ENCODE measurements at regions not wholly inside any gene's neighbourhood (a gene's known extent, or its start where the extent isn't known, plus 50 kb on each side); places are given as distances from the start of the nearest gene placed in this dataset.

- intact Hi-C loops (cut with DNase I), result no loop called here
- no peak for DNase-seq
- no peaks in the 10 kb centered on the region for H3K9me3 ChIP-seq
Measured at GRCh38 chr6:165894171-165894825, 231.3 kb upstream of the PDE10A start.

GRCh38 chr6:165893431-165893830, 230.4 kb upstream of the PDE10A start:
- H3K36me3 ChIP-seq, result no peaks in the 10 kb centered on the region
- intact Hi-C loops (cut with DNase I), result no loop called here
- H3K4me3 ChIP-seq, result no peak overlapping the region
- no peaks in the 10 kb centered on the region for H3K27me3 ChIP-seq
- no peak overlapping the region for H3K9ac ChIP-seq (ENCODE audit: low read depth in 2 of 2, low read length in 2 of 2)
- no peak for DNase-seq
- no peak for TF ChIP-seq CTCF (IDR thresholded peaks at IDR 0.05)
- H3K9me3 ChIP-seq, result no peaks in the 10 kb centered on the region
- no peak overlapping the region for H3K27ac ChIP-seq
- no peaks in the 10 kb centered on the region for H3K4me1 ChIP-seq

More at GRCh38 chr6:165894171-165894825, 231.3 kb upstream of the PDE10A start:
- Histone ChIP-seq H3K27ac (no peak overlapping the region), H3K4me3 (no peak overlapping the region), H3K9ac (ENCODE audit: low read depth in 2 of 2, low read length in 2 of 2) (no peak overlapping the region), H3K36me3 (no peaks in the 10 kb centered on the region), H3K4me1 (no peaks in the 10 kb centered on the region), H3K27me3 (no peaks in the 10 kb centered on the region)
- no peak for TF ChIP-seq CTCF (IDR thresholded peaks at IDR 0.05)

- H3K4me3 ChIP-seq, result no peak overlapping the region
- intact Hi-C loops (cut with DNase I), result loop anchor here (2.0 kb wide), 1 partner anchor 207 kb away; no protein-coding TSS in a partner anchor
Measured at GRCh38 chr6:165891320-165891719, 228.3 kb upstream of the PDE10A start.

GRCh38 chr6:165890404-165890735, 227.3 kb upstream of the PDE10A start:
- no peaks in the 10 kb centered on the region for H3K27me3 ChIP-seq
- H3K4me3 ChIP-seq, result no peak overlapping the region
- no peaks in the 10 kb centered on the region for H3K36me3 ChIP-seq
- no peak for TF ChIP-seq CTCF (IDR thresholded peaks at IDR 0.05)
- H3K9ac ChIP-seq (ENCODE audit: low read depth in 2 of 2, low read length in 2 of 2), result no peak overlapping the region
- no peaks in the 10 kb centered on the region for H3K9me3 ChIP-seq
- no peaks in the 10 kb centered on the region for H3K4me1 ChIP-seq
- no peak overlapping the region for H3K27ac ChIP-seq
- intact Hi-C loops (cut with DNase I), result loop anchor here (2.0 kb wide), 1 partner anchor 208 kb away; no protein-coding TSS in a partner anchor
- no peak for DNase-seq

More at GRCh38 chr6:165891320-165891719, 228.3 kb upstream of the PDE10A start:
- Histone ChIP-seq H3K27me3 (no peaks in the 10 kb centered on the region), H3K9me3 (no peaks in the 10 kb centered on the region), H3K9ac (ENCODE audit: low read depth in 2 of 2, low read length in 2 of 2) (no peak overlapping the region), H3K36me3 (no peaks in the 10 kb centered on the region), H3K4me1 (no peaks in the 10 kb centered on the region), H3K27ac (no peak overlapping the region)
- DNase-seq, result no peak
- no peak for TF ChIP-seq CTCF (IDR thresholded peaks at IDR 0.05)

- no peak for DNase-seq
- Histone ChIP-seq H3K27me3 (no peaks in the 10 kb centered on the region), H3K4me1 (no peaks in the 10 kb centered on the region), H3K9ac (ENCODE audit: low read depth in 2 of 2, low read length in 2 of 2) (no peak overlapping the region), H3K9me3 (no peaks in the 10 kb centered on the region), H3K4me3 (no peak overlapping the region), H3K27ac (no peak overlapping the region), H3K36me3 (no peaks in the 10 kb centered on the region)
- no peak for TF ChIP-seq CTCF (IDR thresholded peaks at IDR 0.05)
- intact Hi-C loops (cut with DNase I), result loop anchor here (2.0 kb wide), 1 partner anchor 209 kb away; no protein-coding TSS in a partner anchor
Measured at GRCh38 chr6:165889636-165890403, 226.8 kb upstream of the PDE10A start.

Data from colonic mucosa (tissue), 4 donors.